ENCODE measurements at regions not wholly inside any gene's neighbourhood (a gene's known extent, or its start where the extent isn't known, plus 50 kb on each side); places are given as distances from the start of the nearest gene placed in this dataset.

- TF ChIP-seq RXRA (IDR thresholded peaks at IDR 0.05; ENCODE audit: insufficient read depth, low read depth, low read length) (no peak), SP4 (IDR thresholded peaks at IDR 0.05; ENCODE audit: low read length) (no peak), CBX8 (IDR thresholded peaks at IDR 0.05; ENCODE audit: borderline replicate concordance, low read depth, low read length) (no peak)
Observed at GRCh38 chr9:105900123-105900522, 205.8 kb downstream of the TMEM38B start (continued).

All from H1 (cell line).